ENCODE measurements at regions not wholly inside any gene's neighbourhood (a gene's known extent, or its start where the extent isn't known, plus 50 kb on each side); places are given as distances from the start of the nearest gene placed in this dataset.

- TF ChIP-seq ZFX (IDR thresholded peaks at IDR 0.05) (no peak), CTCF (IDR thresholded peaks at IDR 0.05 in 2 of 3, conservative IDR thresholded peaks at IDR 0.05 in 1 of 3; ENCODE audit: borderline replicate concordance in 1 of 3, insufficient read depth in 1 of 3, low read depth in 2 of 3, low read length in 2 of 3) (no peak), POLR2A (IDR thresholded peaks at IDR 0.05; ENCODE audit: borderline replicate concordance, extremely low read depth, insufficient read depth, insufficient read length) (no peak), EGR1 (IDR thresholded peaks at IDR 0.05; ENCODE audit: low read depth) (no peak)
These were observed 85.0 kb upstream of the CNKSR2 start for GRCh38 chrX:21289232-21289631.
